Activated naive CD8-positive, alpha-beta T cell treated with anti-CD3 and anti-CD28 coated beads, Interleukin-2, amount 10 ng/mL, durations not matched to agents 7 days and 5 days (primary cell): ENCODE measurements at regions not wholly inside any gene's neighbourhood (a gene's known extent, or its start where the extent isn't known, plus 50 kb on each side); places are given as distances from the start of the nearest gene placed in this dataset.
"Not testable (repeated sequence)": the region's sequence is repeated elsewhere in the genome, so short reads cannot be mapped to it uniquely, and the experiment has no call there.

ENCODE experiments used
- ATAC-seq: fragments of 150-1000 bp; cut with Tn5 transposase; one replicate; pipeline ENCODE4 v1.10.0; 2021; ENCODE audit warnings: low read depth, moderate library complexity
- POLR2A ChIA-PET: fragments of 350-600 bp; sonication (Branson Sonifier 250); formaldehyde crosslinking; loops from one replicate; lab custom pipeline; 2021; ENCODE audit warnings: antibody characterized with exemption; lab: Charles Lee
- DNase-seq: peaks from one replicate; pipeline ENCODE4 v3.0.0; 2021
- H3K27ac Mint-ChIP-seq: one replicate; pipeline ENCODE4 v1.8.0; 2022; ENCODE audit warnings: mild to moderate bottlenecking, mixed read lengths
- H3K27me3 Mint-ChIP-seq: one replicate; pipeline ENCODE4 v1.8.0; 2022; ENCODE audit warnings: mild to moderate bottlenecking, moderate library complexity, mixed read lengths
- H3K36me3 Mint-ChIP-seq: one replicate; pipeline ENCODE4 v1.8.0; 2021; ENCODE audit warnings: mild to moderate bottlenecking, mixed read lengths
- H3K4me1 Mint-ChIP-seq: one replicate; pipeline ENCODE4 v1.8.0; 2021; ENCODE audit warnings: mixed read lengths
- H3K4me3 Mint-ChIP-seq: one replicate; pipeline ENCODE4 v1.8.0; 2022; ENCODE audit warnings: mild to moderate bottlenecking, moderate library complexity, mixed read lengths
- H3K9me3 Mint-ChIP-seq: one replicate; pipeline ENCODE4 v1.8.0; 2021; ENCODE audit warnings: mixed read lengths

DNA sequence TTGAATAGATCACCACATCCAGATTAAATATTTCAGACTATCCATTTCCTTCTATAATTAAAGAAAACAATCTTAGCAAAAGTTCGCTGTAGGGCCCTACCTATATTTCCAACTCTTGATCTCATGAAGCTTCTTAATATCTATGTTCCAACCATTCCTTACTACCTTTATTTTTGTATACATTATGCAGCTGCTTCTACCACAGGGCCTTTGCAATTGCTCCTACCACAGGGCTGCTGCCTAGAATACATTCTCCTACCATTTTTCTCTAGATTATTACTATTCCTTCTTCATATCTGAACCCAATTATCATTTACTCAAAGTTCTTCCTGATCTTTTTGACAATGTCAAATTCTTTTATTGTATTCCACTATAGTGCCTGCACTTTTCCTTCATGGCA lies 516.6 kb downstream of the RFPL4B start:
- ATAC-seq, result no peak
- Mint-ChIP-seq H3K27ac (no peak overlapping the region), H3K4me3 (no peak overlapping the region), H3K36me3 (no peaks in the 10 kb centered on the region), H3K9me3 (peaks cover 2% of the 10 kb centered on the region), H3K27me3 (no peaks in the 10 kb centered on the region), H3K4me1 (no peaks in the 10 kb centered on the region)
- POLR2A ChIA-PET, result no interaction called here
- no peak for DNase-seq

DNA sequence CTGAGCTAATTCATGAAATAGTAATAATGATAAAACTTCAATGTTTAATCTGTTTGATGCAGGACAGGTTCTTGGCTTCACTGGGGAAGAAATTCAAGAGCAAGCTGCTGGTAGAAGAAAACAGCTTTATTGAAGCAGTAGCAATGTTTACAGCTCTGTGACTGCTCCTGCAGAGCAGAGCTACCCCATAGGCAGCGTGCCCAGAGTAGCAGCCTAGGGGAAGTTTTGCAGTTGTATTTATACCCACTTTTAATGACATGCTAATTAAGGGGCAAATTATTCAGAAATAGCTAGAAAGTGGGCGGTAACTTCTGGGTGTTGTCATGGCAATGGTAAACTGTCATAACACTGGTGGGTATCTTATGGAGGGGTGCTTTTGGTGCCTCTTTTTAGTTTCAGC lies 518.0 kb downstream of the RFPL4B start:
- no peaks in the 10 kb centered on the region for H3K4me1 Mint-ChIP-seq
- ATAC-seq, result no peak
- no peaks in the 10 kb centered on the region for H3K27me3 Mint-ChIP-seq

DNA sequence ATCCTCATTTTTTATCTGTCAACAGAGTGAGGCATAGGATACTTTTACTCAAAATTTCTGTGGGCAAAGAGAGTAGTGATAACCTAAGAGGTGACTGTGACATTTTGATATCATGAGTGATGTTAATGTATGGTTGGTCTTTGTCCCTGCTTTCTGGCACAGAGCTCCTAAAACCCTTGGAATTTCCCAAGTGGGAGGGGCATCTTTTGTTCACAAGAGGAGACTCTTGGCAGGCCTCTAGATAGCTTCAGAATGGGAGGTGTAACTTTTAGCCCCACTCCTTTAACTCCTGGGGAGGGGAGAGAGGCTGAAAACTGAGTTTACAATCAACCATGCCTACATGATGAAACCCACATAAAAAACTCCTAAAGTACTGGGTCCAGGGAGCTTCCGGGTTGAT lies 527.8 kb downstream of the RFPL4B start:
- POLR2A ChIA-PET, result no interaction called here
- peaks cover 3% of the 10 kb centered on the region for H3K9me3 Mint-ChIP-seq
- no peaks in the 10 kb centered on the region for H3K27me3 Mint-ChIP-seq
- H3K4me3 Mint-ChIP-seq, result no peak overlapping the region
- ATAC-seq (no peak), DNase-seq (no peak)
- no peaks in the 10 kb centered on the region for H3K36me3 Mint-ChIP-seq
- H3K4me1 Mint-ChIP-seq, result no peaks in the 10 kb centered on the region
- H3K27ac Mint-ChIP-seq, result no peak overlapping the region

More for the DNA sequence above, 518.0 kb downstream of the RFPL4B start:
- Mint-ChIP-seq H3K36me3 (no peaks in the 10 kb centered on the region), H3K9me3 (peaks cover 5% of the 10 kb centered on the region), H3K4me3 (no peak overlapping the region), H3K27ac (no peak overlapping the region)
- POLR2A ChIA-PET, result no interaction called here
- no peak for DNase-seq

DNA sequence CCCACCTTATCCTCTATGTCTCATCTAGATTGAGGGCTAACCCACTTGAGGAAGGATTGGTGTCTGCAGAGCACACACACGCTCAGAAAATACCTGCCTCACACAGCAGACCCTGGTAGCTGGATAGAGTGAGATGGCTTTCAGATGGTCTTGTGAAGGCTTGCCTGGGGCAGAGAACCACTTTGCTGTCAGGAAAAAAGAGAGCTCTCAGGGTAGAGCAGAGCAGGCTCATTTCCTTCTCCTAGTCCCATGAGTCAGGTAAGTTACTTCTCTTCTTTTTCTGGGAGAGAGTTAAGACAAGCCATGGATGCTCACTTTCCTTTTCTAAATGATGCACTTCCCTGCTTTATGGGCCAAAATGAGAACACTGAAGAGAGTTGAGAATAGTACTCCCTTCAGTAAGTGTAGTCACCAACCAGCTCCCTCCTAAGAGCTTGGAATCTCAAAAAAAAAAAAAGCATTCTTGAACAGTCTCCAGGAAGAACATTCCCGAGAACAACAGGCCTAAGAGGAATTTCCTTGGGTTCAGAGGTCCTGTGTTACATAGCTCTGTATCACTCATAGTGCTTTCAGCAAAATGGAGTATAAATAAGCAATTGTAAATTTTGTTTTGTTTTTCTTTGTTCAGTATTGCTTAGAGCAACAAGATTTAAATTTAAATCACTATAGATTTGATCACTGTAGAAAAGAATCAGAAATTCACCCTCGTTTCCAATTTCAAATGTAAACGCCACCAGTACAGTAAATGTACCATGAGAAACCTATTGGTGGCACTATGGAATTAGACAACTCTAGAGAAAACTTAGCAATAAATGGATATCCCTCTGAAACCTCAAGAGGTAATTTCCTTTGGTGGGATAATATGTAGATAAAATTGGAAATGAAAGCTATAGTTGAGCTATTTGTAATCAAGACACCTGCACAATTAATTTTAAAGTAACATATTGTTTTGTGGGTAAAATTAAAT lies 530.3 kb downstream of the RFPL4B start:
- no peaks in the 10 kb centered on the region for H3K9me3 Mint-ChIP-seq
- POLR2A ChIA-PET, result no interaction called here
- no peaks in the 10 kb centered on the region for H3K4me1 Mint-ChIP-seq
- ATAC-seq (no peak), DNase-seq (no peak)
- no peaks in the 10 kb centered on the region for H3K36me3 Mint-ChIP-seq
- H3K27ac Mint-ChIP-seq, result no peak overlapping the region
- no peak overlapping the region for H3K4me3 Mint-ChIP-seq
- H3K27me3 Mint-ChIP-seq, result no peaks in the 10 kb centered on the region

DNA sequence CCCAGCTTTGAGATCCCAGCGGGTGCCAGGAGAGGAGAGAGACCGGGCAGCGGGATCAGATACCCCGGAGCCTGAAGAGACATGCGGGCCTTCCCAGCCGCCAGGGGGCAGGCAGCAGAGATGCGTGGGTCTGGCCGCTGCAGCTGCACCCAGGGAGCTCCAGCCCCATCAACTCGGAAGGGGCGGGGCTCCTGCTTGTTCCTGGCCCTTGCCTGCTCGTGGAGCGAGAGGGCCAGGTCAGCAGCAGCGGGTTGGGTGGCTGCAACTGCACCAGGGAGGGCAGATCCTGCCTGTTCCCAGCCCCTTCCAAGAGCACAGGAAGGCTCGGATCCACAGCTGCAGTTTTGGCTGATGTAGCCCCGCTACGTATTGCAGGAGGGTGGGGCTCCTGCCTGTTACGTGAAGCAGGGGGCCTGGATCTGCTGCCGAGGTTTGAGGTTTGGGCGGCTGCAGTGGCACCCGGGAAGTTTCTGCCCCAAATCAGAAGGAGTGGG lies 532.8 kb downstream of the RFPL4B start:
- Mint-ChIP-seq H3K36me3 (no peaks in the 10 kb centered on the region), H3K4me3 (no peak overlapping the region), H3K9me3 (no peaks in the 10 kb centered on the region), H3K27ac (no peak overlapping the region), H3K4me1 (no peaks in the 10 kb centered on the region), H3K27me3 (no peaks in the 10 kb centered on the region)
- ATAC-seq (no peak), DNase-seq (no peak)
- POLR2A ChIA-PET, result no interaction called here

DNA sequence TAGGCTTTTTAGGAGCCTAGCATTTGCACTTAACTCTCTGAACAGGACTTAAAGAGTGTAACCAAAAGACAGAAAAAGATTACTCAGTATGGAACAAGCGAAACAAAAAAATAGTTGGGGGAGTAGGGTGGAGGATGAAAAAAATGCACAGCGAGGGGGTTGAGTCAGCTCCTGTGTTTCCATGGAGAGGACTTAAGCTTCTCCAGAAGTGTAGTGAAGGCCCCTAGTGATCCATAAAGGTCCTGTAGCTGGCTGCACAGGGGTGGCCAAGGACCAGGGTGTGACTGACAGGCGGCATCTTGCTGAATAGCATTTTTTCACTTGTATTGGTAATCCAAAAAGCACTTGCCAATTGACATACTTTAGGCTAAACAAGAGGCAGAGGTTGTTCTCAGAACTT lies 533.9 kb downstream of the RFPL4B start:
- no peak for DNase-seq

DNA sequence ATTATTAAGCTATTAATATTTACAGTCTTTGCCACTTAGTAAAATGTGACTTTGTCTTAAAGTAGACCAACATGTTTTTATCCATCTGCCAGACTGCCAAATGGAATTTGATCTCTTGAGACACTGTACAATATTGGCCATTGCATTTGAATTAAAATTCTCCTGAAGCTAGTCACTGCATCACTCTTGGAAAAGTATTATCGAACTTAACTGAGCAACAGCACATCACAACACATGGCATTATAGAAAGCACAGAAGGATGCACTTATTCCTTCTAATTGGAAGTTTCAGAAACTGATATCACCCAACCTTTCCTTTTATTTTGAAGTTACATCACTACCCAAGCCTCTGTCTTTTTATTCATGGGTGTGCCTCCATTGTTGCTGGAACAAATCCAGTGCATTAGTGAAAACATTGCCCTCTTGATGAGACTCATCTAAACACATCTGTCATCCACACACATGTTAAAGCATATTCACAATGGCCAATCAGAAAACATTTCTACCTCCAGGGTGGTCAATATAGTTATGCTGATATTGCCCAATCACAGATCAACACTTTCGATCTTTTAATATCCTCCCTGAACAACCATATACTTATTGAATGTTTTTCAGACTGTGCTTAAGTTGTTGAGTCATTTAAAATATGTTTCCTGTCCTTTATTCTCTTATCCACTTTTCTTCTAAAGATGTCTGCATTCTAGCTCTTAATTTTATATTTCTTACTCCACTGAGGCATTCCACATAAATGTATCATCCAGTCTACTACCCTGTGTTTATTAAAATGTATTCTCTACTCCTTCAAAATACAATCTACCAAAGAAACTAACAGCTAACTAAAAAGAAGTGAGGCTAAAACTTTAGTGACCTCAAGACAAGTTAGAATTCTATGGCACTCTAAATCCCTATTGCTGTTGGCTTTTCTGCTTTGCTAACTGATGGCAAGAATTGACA lies 535.0 kb downstream of the RFPL4B start:
- Mint-ChIP-seq H3K9me3 (no peaks in the 10 kb centered on the region), H3K4me1 (no peaks in the 10 kb centered on the region), H3K27me3 (no peaks in the 10 kb centered on the region), H3K27ac (no peak overlapping the region), H3K36me3 (no peaks in the 10 kb centered on the region), H3K4me3 (no peak overlapping the region)
- ATAC-seq (no peak), DNase-seq (no peak)
- POLR2A ChIA-PET, result no interaction called here

More for the DNA sequence above, 533.9 kb downstream of the RFPL4B start:
- Mint-ChIP-seq H3K27ac (no peak overlapping the region), H3K27me3 (no peaks in the 10 kb centered on the region), H3K4me1 (no peaks in the 10 kb centered on the region), H3K4me3 (no peak overlapping the region), H3K36me3 (no peaks in the 10 kb centered on the region), H3K9me3 (no peaks in the 10 kb centered on the region)
- POLR2A ChIA-PET, result no interaction called here
- ATAC-seq, result no peak

DNA sequence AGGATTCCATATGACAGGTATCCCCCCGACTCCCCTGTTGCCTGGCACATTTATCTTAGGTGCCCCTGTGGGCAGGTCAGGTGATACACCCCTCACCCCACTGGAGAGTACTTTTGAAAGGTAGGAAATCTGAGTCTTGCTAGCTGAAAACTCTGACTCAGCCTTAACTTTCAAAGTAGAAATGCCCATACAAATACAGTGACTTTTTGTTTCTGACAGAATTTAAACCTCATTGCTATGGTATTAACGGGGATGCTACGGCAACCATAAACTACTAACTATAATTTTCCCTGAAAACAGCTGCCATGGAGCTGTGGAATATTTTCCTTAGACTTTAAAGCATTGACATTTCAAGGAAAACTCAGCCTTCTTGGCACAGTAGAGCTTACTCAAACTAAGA lies 536.0 kb downstream of the RFPL4B start:
- Mint-ChIP-seq H3K4me1 (no peaks in the 10 kb centered on the region), H3K4me3 (no peak overlapping the region), H3K36me3 (no peaks in the 10 kb centered on the region), H3K9me3 (peaks cover 2% of the 10 kb centered on the region), H3K27ac (no peak overlapping the region), H3K27me3 (no peaks in the 10 kb centered on the region)
- ATAC-seq, result no peak
- POLR2A ChIA-PET, result no interaction called here
- DNase-seq, result no peak

DNA sequence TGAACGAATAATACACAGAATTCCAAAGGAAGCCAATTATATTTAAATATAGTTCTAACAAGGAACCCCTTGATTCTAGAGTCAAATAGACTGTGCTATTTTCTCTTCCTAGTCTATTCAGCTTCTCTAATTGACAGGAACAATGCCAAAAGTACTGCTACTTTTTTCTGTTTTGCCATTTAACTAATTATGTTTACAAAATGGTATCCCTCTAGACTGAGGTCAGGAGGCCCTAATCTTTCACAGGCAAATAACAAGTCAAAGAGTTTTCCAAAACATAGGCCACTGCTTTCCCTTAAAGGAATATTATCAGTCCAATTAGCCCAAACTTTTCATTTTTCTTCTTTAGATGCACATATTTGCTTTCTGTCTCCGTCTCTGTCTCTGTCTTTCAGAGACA lies 539.3 kb downstream of the RFPL4B start:
- POLR2A ChIA-PET, result no interaction called here
- no peak overlapping the region for H3K4me3 Mint-ChIP-seq
- H3K27ac Mint-ChIP-seq, result no peak overlapping the region
- no peaks in the 10 kb centered on the region for H3K36me3 Mint-ChIP-seq
- H3K27me3 Mint-ChIP-seq, result no peaks in the 10 kb centered on the region
- peaks cover 2% of the 10 kb centered on the region for H3K9me3 Mint-ChIP-seq
- no peak for DNase-seq
- no peak for ATAC-seq
- H3K4me1 Mint-ChIP-seq, result no peaks in the 10 kb centered on the region

DNA sequence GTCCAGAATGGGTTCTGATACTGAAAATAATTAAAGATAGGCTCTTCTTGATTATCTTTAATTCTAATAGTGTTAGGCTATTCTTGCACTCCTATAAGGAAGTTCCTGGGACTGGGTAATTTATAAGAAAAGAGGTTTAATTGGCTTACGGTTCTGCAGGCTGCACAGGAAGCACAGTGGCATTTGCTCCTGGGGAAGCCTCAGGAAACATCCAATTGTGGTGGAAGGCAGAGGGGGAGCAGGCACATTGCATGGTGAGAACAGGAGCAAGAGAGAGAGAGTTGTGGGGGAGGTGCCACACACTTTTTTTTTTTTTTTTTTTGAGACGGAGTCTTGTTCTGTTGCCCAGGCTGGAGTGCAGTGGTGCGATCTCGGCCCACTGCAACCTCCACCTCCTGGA lies 540.3 kb downstream of the RFPL4B start:
- H3K27ac Mint-ChIP-seq, H3K4me1 Mint-ChIP-seq, H3K27me3 Mint-ChIP-seq, H3K36me3 Mint-ChIP-seq, H3K9me3 Mint-ChIP-seq, ATAC-seq, POLR2A ChIA-PET, H3K4me3 Mint-ChIP-seq, DNase-seq: not testable (repeated sequence)

DNA sequence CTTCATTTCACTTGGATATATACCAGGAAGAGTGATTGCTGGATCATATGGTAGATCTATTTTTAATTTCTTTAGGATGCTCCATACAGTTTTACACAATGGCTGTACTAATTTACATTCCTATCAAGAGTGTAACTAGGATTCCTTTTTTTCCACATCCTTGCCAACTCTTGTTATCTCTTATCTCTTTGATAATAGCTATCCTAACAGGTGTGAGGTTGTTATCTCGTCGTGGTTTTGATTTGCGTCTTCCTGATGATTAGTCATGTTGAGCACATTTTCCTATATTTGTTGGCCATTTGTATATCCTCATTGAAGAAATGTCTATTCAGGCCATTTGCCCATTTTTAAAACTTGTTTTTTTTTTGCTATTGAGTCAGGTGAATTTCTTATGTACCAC lies 552.4 kb downstream of the RFPL4B start:
- POLR2A ChIA-PET, result no interaction called here
- Mint-ChIP-seq H3K36me3 (no peaks in the 10 kb centered on the region), H3K27ac (no peak overlapping the region), H3K27me3 (no peaks in the 10 kb centered on the region), H3K4me3 (no peak overlapping the region), H3K4me1 (no peaks in the 10 kb centered on the region), H3K9me3 (no peaks in the 10 kb centered on the region)
- no peak for DNase-seq
- no peak for ATAC-seq

DNA sequence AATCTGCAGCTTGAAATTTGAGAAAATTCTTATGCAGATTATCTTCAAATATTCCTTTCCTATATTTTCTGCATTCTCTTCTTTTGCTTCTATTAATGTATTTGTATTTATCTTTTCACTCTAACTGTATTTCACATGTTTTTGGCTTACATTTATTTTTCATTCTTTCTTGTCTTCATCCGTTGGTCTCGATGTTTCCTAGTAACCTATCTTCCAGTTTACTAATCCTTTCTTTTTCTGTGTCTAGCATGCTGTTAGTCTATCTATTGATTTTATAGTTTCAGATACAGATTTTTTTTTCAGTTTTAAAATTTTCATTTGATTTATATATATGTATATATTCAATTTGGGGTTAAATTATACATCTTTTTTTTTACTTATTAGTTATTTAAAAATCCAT lies 556.2 kb downstream of the RFPL4B start:
- no peaks in the 10 kb centered on the region for H3K4me1 Mint-ChIP-seq
- H3K27me3 Mint-ChIP-seq, result no peaks in the 10 kb centered on the region
- no peak for ATAC-seq
- no peak overlapping the region for H3K27ac Mint-ChIP-seq
- no peaks in the 10 kb centered on the region for H3K36me3 Mint-ChIP-seq
- H3K9me3 Mint-ChIP-seq, result no peaks in the 10 kb centered on the region
- DNase-seq, result no peak
- POLR2A ChIA-PET, result no interaction called here
- H3K4me3 Mint-ChIP-seq, result no peak overlapping the region

DNA sequence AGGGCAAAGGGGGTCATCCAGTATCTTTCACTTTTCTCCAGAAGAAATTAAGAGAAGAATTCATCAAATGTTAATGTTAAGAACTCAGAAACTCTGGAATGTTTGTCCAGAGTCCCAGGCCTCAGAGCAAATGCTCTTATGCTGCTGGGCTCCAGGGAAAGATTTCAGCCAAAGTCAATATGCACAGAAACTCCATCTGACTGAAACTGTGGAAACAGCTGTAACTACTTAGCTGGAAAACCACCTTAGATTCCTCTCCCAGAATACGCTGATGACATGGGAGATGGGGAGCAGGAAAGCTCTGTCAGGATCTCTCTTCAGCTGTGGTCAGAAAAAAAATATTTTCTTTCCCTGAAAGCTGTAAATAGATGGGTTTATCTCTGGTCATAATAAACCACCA lies 559.6 kb downstream of the RFPL4B start:
- H3K36me3 Mint-ChIP-seq, result no peaks in the 10 kb centered on the region
- no peak for DNase-seq
- POLR2A ChIA-PET, result no interaction called here
- H3K27me3 Mint-ChIP-seq, result no peaks in the 10 kb centered on the region
- no peaks in the 10 kb centered on the region for H3K9me3 Mint-ChIP-seq
- no peak overlapping the region for H3K27ac Mint-ChIP-seq
- ATAC-seq, result no peak
- H3K4me1 Mint-ChIP-seq, result no peaks in the 10 kb centered on the region
- H3K4me3 Mint-ChIP-seq, result no peak overlapping the region
